Kidney glomerular epithelial cell (primary cell): ENCODE measurements at regions not wholly inside any gene's neighbourhood (a gene's known extent, or its start where the extent isn't known, plus 50 kb on each side); places are given as distances from the start of the nearest gene placed in this dataset.
"Not testable (repeated sequence)": the region's sequence is repeated elsewhere in the genome, so short reads cannot be mapped to it uniquely, and the experiment has no call there.

Experiments
- DNase-seq: peaks from one replicate; lab custom pipeline; 2025; lab: John Stamatoyannopoulos, UW

GRCh38 chr10:33899578-33900531 lies 565.4 kb upstream of the NRP1 start:
- DNase-seq, result no peak

GRCh38 chr10:33897291-33897752 lies 562.9 kb upstream of the NRP1 start:
- DNase-seq, result no peak

DNA sequence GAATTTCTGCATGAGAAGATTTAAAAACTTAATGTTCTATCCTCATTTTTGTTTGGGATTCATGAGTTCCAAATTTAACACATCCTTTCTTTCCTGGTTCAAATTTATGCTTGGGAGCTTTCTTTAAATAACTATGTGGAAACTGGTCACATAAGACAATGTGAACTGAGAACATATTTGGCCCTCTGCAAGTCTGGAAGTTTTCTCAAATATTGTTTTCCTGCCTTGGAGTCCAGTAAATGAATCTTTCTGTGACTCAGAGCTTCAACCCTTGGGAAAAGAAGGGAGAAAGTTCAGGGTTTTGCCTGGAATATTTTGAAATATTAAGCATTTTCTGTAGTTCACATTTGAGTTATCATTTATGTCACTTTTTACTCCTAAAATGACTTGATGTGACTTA lies 559.0 kb upstream of the NRP1 start:
- DNase-seq, result no peak

GRCh38 chr10:33889371-33889770 lies 554.9 kb upstream of the NRP1 start:
- no peak for DNase-seq

GRCh38 chr10:33887188-33887587 lies 552.7 kb upstream of the NRP1 start:
- no peak for DNase-seq

DNA sequence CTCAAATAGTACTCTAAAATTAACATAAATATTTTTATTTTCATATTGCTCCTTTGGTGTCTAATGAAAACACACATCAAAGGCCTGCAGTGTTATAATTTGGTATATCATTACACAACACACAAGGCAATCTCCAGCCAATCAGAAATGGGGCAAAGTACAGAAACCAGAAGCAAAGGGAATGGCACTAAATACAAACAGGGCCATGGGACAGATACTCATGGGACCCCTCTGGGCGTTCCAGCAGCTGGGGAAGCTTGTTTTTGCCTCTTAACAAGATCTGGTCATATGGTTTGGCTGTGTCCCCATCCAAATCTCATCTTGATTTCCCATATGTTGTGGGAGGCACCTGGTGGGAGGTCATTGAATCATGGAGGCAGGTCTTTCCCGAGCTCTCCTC lies 551.8 kb upstream of the NRP1 start:
- no peak for DNase-seq

DNA sequence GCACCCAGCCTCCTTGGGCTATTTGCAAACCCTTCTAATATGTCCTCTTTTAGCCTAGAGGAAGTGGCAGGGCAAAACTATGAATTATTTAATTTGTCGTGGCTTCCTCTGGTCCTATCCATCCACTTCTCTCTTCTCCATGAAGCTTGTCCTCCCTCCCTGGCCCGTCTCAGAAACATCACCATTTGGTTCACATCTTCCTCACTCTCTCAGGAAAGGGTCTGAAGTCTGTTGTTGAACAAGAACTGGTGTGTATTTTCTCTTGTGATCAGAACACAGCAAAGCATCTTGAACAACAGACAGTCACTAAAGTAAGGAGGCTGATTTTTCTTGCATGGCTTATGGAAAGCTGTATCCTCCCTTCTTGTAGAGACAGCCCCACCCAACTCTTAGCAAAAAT lies 550.1 kb upstream of the NRP1 start:
- DNase-seq, result no peak

DNA sequence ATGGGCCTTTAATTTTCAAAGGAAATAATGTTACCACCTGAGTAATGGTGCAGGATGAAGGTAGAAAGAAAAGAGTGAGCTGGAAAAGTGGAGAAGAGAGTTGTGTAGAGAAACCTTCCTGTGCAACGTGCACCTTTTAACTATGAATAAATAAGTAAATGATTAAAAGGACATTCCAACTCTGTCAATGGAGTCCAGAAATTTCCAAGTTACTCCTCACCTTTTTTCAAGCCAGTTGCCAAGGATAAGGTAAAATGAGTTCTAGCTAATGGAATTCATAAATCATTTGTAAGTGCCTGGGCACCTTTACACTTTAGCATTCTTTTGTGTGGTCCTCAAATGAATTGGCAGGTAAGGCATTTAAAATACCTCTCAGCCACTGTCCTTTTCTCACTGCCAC lies 549.4 kb upstream of the NRP1 start:
- DNase-seq, result no peak

DNA sequence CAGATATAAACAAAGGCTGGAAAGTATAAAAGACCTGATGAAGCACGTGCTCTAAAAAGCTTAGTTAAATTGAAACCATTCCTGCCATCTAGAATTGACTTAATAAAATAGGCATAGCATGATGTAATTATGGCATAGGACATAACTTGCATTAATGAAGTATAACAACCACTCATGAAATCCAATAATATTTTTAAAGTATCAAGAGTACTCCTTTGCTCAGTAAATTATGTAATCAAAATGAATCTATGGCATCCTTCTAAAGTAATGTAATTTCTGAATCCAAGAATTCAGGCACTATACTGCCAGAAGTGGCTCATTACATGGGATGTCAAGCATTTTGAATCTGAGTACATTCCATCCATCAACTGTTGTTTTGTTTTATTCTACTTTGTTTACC lies 548.5 kb upstream of the NRP1 start:
- DNase-seq, result no peak

DNA sequence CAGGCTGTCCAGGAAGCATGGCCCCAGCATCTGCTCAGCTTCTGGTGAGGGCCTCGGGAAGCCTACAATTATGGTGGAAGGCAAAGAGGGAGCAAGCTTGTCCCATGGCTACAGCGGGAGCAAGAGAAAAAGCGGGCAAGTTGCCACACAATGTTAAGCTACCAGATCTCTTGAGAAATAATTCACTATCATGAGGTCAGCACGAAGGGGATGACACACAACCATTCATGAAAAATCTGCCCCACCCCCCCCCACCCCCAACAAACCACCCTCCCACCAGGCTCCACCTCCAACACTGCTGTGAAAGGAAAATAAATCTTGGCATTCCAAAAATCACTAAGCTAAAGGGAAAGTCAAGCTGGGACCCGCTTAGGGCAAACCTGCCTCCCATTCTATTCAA lies 545.8 kb upstream of the NRP1 start:
- DNase-seq, result no peak

GRCh38 chr10:33878238-33878786 lies 543.8 kb upstream of the NRP1 start:
- DNase-seq, result no peak

- no peak for DNase-seq
Observed at GRCh38 chr10:33876584-33877400, 542.3 kb upstream of the NRP1 start.

- DNase-seq, result no peak
Observed at GRCh38 chr10:33875924-33876583, 541.6 kb upstream of the NRP1 start.

- DNase-seq, result no peak
Observed at GRCh38 chr10:33871061-33871956, 536.8 kb upstream of the NRP1 start.

DNA sequence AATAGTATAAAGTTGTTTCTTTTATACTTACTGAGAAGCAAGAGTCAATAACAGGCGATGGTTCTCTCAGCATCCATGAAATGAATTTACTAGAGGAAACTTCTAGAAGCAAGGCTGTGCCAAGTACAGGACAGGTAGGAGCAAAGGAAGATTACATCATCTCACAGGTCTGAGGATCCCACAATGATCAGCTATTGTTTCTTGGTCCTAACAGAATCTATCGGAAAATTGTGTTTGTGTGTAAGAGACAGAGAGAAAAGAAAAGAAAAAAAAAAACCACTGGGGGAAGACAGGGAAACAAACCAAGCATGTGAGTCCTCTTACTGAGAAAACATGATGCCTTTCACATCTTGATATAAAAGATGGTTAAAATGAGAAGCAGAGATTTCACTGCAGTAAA lies 535.0 kb upstream of the NRP1 start:
- DNase-seq, result no peak

GRCh38 chr10:33869028-33869427 lies 534.6 kb upstream of the NRP1 start:
- DNase-seq, result no peak

GRCh38 chr10:33867199-33867789 lies 532.8 kb upstream of the NRP1 start:
- DNase-seq, result not testable (repeated sequence)

DNA sequence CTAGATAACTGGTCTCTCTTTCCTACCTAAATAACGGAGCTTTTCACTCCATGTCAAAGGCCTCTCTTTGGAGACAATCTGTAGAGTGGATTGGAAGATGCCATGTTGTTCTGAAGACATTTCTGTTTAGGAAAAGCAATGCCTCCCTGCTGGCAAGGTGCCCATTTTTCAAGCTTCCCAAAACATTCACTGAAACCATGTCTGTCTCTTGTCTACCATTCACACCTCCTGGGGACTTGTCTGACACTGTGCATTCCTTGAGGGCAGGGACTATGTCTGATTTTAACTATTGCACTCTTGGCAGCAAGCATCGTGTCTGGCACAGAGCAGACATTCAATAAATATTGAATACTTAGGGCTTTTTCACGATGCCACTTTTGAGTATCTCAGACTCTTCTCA lies 528.9 kb upstream of the NRP1 start:
- peak; percentile 8 for DNase-seq

- DNase-seq, result peak; percentile 27
Observed at GRCh38 chr10:33862536-33863105, 528.2 kb upstream of the NRP1 start.

DNA sequence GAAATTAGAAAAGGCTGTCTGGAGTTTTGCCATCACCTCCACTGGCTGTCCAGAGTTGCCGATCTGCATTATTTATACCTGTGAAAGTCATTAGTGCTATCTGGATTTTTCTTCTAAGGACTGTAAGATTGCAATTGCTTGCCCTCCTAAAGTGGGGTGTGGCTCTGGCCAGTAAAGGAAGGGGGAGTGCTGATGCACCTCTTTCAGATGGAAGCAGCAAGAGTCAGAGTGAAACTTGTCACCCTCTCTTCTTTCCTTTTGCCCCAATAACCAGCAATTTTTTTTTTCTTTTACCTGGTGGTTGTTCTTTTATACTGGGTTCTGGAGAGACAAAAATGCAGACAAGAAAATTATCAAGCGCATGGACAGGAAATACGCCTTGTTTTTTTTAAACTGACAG lies 527.4 kb upstream of the NRP1 start:
- DNase-seq, result no peak
